Activated CD4-positive, alpha-beta T cell treated with anti-CD3 and anti-CD28 coated beads, Interleukin-2, amount 50 U/mL, for 4 hours (primary cell): ENCODE measurements at regions not wholly inside any gene's neighbourhood (a gene's known extent, or its start where the extent isn't known, plus 50 kb on each side); places are given as distances from the start of the nearest gene placed in this dataset.

Experiments
- DNase-seq, 2 experiments: peaks; one replicate each; pipeline ENCODE4 v3.0.0-alpha.2; 2020

GRCh38 chr6:8536122-8536521, 100.8 kb upstream of the SLC35B3 start:
- no peak for DNase-seq

DNA sequence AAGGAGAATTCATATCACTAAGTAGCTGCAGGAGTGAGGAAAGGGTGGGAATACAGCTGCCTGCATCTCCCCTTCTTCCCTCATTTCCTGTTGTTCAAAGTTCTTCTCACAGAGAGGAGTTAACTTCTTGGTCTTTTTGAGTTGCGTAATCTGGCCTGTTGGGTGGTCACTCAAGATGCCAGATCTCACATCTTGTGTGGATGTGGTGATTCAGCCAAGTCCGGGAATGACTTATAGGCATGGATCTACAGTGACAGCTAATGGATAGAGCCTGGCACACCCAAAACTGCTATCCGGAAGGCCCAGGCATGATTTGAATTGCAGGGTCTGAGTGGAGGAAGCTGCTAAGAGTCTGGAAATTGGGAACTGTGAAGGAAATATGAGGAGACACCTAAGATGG, 100.2 kb upstream of the SLC35B3 start:
- no peak for DNase-seq

GRCh38 chr6:8530785-8531435, 95.6 kb upstream of the SLC35B3 start:
- DNase-seq: no peak

DNA sequence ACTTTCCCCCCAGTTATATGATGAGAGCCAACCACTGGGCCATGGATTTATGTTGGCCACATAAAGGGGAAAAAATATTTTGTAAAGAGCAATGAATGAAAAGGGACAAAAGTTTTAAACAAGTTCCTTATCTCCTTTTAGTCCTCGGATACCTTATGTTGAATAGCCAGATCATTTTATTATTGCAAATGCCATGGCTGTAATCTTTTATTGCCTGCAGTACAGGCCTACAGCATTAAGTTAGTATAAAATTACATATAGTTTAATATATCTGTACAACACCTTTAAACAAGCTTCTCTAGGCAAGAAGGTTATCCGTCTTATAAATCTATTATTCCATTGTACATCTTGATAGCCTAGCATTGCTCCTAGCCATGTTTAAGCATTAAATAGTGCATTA, 93.9 kb upstream of the SLC35B3 start:
- DNase-seq: no peak

DNA sequence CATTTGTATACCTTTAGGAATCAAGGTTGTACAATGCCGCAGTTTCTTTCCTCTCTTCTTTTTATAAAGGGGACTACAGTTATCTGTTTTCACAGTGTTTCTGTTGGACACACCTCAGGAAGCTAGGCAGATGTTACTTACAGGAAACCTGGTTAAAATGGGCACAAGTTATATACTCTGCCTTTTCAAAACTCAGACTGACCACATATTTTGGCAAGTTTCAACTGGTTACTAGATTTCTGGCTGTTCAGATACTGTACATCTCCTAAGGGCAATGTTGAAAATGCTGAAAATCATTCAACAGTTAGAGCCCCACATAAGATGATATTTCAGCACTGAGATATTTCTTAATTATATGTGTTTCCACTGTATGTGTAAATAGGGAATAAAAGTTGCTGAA, 92.5 kb upstream of the SLC35B3 start:
- DNase-seq: no peak

- no peak for DNase-seq
Observed at GRCh38 chr6:8526624-8527023, 91.3 kb upstream of the SLC35B3 start.

DNA sequence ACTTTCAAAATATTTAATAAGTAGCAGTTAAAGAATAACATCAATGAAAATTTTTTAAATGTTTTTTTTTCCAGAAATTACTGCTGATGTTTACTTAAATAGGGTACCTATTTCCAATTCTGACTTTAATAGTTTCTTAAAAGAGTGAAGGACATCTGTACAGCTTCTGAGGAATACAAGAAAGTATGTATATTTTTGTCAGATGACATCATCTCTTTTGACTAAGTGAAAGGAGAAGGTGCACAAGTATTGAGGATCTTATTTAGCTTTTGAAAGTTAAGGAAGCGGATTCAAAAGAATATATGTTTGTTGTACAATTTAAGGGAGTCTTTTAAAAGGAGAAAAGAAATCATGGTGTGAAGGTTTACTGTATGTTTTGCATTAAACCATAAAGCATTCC, 90.0 kb upstream of the SLC35B3 start:
- DNase-seq: no peak

DNA sequence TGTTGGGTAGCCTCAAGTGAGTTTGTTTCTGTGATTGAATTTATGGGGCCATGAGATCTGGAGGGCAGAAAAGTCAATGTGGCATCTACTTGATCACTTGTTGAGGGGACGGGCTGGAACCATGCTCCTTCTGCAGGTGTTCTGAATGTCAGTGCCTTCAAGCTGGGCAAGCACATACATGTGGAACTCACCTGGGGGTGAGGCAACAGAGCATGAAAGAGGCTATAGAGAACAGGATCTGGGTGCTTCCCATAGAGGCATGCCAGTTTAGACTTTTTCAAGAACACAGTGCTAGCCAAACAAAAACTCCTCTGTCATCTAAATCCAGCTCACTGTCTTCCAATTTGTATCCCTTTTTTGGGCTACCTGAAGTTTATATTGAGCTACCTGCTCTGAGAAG, 77.8 kb upstream of the SLC35B3 start:
- DNase-seq: no peak

DNA sequence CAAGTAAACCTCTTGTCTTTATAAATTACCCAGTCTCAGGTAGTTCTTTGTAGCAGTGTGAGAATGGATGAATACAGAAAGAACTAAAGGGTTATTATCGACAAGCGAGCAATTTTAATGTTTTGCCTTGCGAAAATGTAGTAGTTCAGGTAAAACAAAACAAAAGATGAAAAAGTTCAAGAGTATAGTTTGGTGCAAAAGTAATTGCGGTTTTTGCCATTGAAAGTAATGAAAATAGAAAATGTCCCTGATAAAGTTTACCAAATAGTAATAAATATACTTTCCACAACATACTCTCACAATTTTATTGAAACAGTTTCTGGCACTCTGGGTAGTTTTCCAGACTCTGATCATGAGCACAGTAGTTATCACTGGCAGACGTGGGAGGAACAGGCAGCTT, 71.9 kb upstream of the SLC35B3 start:
- DNase-seq: no peak

- no peak for DNase-seq
Observed at GRCh38 chr6:8506126-8506525, 70.8 kb upstream of the SLC35B3 start.

DNA sequence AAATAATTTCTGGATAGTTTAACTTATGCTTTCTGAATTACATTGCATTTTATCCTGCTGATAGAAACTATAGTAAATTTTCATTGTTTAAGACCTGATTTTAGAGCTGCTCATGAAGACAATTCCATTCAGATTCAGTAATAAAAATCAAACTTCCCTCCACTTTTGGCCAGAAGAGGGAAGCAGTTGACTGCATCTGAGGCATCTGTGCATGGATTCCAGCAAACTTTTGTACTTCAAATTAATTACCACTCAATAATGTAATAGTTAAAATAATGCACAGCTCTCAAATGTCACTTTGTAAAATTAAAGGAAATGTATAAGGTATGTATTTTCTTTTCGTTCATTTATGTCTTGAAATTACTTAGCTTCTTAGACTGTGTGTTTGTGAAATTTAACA, 64.2 kb upstream of the SLC35B3 start:
- DNase-seq: no peak

GRCh38 chr6:8494730-8495129, 59.4 kb upstream of the SLC35B3 start:
- DNase-seq: no peak

DNA sequence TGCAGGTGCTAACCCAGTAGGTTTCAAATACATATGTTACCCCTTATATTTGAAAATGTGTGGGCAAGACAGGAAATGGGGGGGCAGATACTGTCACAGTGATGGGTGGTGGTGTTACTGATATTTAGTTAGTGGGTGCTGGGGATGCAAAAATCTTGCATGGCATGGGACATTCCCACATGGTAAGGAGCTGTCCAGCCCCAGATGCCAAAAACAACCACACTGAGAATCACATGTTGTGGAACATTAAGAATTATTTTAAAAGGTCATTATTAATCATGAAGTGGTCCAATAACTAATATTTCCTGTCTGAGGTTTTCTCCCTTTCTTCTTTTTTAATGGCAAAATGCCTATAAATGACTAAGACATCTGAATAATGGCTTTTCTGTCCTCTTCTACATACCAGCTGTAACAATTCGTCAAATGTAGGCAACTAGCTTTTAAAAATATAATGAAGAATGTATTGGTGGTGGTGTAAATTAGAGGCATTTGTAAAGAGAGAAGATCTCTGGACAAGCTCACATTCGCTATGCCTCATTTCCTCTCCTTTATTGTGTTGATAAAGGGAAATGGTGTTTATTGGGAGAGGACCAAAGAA, 57.3 kb upstream of the SLC35B3 start:
- DNase-seq: no peak
